ENCODE measurements at regions not wholly inside any gene's neighbourhood (a gene's known extent, or its start where the extent isn't known, plus 50 kb on each side); places are given as distances from the start of the nearest gene placed in this dataset.

- no peaks in the 10 kb centered on the region for H3K27me3 Mint-ChIP-seq
- no peak overlapping the region for H3K4me3 Mint-ChIP-seq
- H3K4me1 Mint-ChIP-seq = peaks cover 4% of the 10 kb centered on the region
- peak; percentile 24 for DNase-seq
- intact Hi-C loops (cut with micrococcal nuclease) = no loop called here
- no peaks in the 10 kb centered on the region for H3K9me3 Mint-ChIP-seq
- no peaks in the 10 kb centered on the region for H3K36me3 Mint-ChIP-seq (ENCODE audit: low read depth)
- no peak overlapping the region for H3K27ac Mint-ChIP-seq
These were observed 482.6 kb downstream of the RPS24 start for GRCh38 chr10:78516236-78516635.

DNA sequence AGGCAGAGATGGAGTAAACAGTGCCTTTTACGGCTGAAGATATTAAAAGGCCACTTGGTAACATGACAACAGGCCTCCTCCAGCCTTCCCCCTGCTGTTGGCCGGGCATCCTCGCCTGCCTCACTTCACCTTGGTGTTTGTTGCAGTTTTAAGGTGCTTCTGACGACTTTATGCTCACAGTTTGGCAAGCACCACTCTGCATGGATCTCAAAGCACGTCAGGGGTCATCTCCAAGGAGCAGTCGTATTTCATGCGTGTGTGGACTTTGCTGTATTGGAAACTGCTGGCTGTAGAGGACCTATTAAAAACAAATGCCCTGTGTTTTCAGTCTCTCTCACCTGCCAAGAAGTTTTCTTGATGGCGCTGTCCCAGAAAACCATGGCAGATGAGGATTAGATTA is 483.1 kb downstream of the RPS24 start:
- intact Hi-C loops (cut with micrococcal nuclease) = no loop called here
- H3K4me1 Mint-ChIP-seq = peaks cover 4% of the 10 kb centered on the region
- H3K27me3 Mint-ChIP-seq = no peaks in the 10 kb centered on the region
- H3K36me3 Mint-ChIP-seq (ENCODE audit: low read depth) = no peaks in the 10 kb centered on the region
- no peak overlapping the region for H3K27ac Mint-ChIP-seq
- H3K4me3 Mint-ChIP-seq = no peak overlapping the region
- peak; percentile 25 for DNase-seq
- H3K9me3 Mint-ChIP-seq = no peaks in the 10 kb centered on the region

- Mint-ChIP-seq H3K9me3 (no peaks in the 10 kb centered on the region), H3K4me3 (no peak overlapping the region), H3K36me3 (ENCODE audit: low read depth) (no peaks in the 10 kb centered on the region)
These were observed 484.6 kb downstream of the RPS24 start for GRCh38 chr10:78518224-78518623.

DNA sequence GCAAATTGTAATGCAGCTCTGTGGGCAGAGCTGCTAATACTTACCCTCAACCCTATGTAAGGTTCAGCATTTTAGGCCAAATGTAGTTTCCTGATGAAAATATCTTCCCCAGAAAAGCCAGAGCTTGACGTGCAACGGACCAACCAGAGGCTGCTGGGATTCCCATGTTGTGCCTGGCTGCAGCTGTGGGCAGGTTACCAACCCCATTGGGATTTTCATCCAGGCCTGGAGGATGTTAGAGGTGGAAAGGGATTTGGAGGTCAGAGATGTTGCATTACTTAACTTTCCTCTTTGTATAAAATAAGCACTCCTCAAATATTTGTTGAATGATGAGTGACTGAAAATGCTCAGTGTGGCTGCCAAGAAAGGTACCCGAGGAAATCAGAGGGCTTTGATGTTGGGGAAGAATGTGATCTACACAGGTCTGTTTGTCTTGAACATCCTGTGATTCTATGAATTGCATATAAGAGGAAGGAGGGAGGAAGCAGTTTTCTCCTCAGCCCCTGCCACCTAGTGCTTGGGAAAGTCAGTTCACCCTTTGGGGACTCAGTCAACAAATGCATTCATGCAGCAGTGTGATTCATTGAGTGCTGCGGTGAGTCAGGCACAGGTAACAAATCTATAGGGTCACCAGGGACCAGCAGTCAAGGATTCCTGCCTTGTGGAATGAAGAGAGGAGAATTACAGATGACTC is 487.2 kb downstream of the RPS24 start:
- H3K27ac Mint-ChIP-seq = no peak overlapping the region
- H3K36me3 Mint-ChIP-seq (ENCODE audit: low read depth) = no peaks in the 10 kb centered on the region
- H3K9me3 Mint-ChIP-seq = no peaks in the 10 kb centered on the region
- no peaks in the 10 kb centered on the region for H3K27me3 Mint-ChIP-seq
- intact Hi-C loops (cut with micrococcal nuclease) = no loop called here
- H3K4me1 Mint-ChIP-seq = peaks cover 6% of the 10 kb centered on the region
- H3K4me3 Mint-ChIP-seq = no peak overlapping the region
- DNase-seq = peak; percentile 67

More at GRCh38 chr10:78518224-78518623, 484.6 kb downstream of the RPS24 start:
- DNase-seq = no peak
- no peak overlapping the region for H3K27ac Mint-ChIP-seq
- H3K4me1 Mint-ChIP-seq = peaks cover 4% of the 10 kb centered on the region
- intact Hi-C loops (cut with micrococcal nuclease) = no loop called here
- H3K27me3 Mint-ChIP-seq = no peaks in the 10 kb centered on the region

GRCh38 chr10:78523453-78523852 is 489.8 kb downstream of the RPS24 start:
- peaks cover 6% of the 10 kb centered on the region for H3K4me1 Mint-ChIP-seq
- H3K4me3 Mint-ChIP-seq = no peak overlapping the region
- DNase-seq = no peak
- H3K27ac Mint-ChIP-seq = no peak overlapping the region
- H3K9me3 Mint-ChIP-seq = no peaks in the 10 kb centered on the region
- H3K27me3 Mint-ChIP-seq = no peaks in the 10 kb centered on the region
- intact Hi-C loops (cut with micrococcal nuclease) = no loop called here
- no peaks in the 10 kb centered on the region for H3K36me3 Mint-ChIP-seq (ENCODE audit: low read depth)

- H3K27ac Mint-ChIP-seq = no peak overlapping the region
These were observed 490.7 kb downstream of the RPS24 start for GRCh38 chr10:78524342-78524741.

DNA sequence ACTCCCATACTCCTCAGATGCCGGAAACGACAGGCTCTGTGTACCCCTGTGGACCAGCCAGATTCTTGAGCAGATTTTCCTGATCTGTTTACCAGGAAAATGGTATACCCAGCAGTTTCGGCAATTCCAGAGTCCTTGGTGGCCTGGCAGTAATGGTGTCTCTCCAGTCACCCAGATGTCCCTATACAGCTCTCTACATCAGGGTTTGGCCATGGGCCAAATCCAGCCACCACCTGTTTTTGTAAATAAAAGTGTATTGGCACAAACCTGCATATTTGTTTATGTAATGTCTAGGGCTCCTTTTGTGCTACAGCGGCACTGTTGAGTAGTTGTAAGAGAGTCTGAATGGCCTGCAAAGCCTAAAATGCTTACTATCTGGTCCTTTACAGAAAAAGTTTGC is 491.3 kb downstream of the RPS24 start:
- no peak for DNase-seq

More at GRCh38 chr10:78524342-78524741, 490.7 kb downstream of the RPS24 start:
- Mint-ChIP-seq H3K27me3 (no peaks in the 10 kb centered on the region), H3K36me3 (ENCODE audit: low read depth) (no peaks in the 10 kb centered on the region), H3K9me3 (no peaks in the 10 kb centered on the region), H3K4me3 (no peak overlapping the region), H3K4me1 (peaks cover 6% of the 10 kb centered on the region)
- DNase-seq = no peak
- intact Hi-C loops (cut with micrococcal nuclease) = no loop called here

DNA sequence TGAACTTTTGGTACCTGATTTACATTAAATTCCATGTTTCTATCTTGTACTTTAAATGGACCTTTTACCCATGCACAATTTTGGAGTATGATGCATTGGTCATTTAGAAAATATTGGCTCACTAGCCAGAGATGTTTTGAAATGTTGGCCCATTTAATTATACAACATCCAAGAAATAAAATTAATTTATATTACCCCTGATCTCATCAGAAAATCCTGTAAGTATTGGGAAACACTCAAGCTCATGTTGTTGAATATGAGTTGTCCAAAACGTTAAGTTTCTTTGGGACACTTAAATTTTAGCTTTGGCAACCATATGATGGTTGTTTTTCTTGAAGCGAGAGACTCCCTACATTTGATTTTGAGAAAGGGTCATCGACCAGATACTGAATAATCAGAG is 492.7 kb downstream of the RPS24 start:
- DNase-seq = no peak
- intact Hi-C loops (cut with micrococcal nuclease) = no loop called here
- Mint-ChIP-seq H3K4me3 (no peak overlapping the region), H3K27me3 (no peaks in the 10 kb centered on the region), H3K4me1 (peaks cover 2% of the 10 kb centered on the region), H3K9me3 (no peaks in the 10 kb centered on the region), H3K27ac (no peak overlapping the region), H3K36me3 (ENCODE audit: low read depth) (no peaks in the 10 kb centered on the region)

More for the DNA sequence above, 491.3 kb downstream of the RPS24 start:
- intact Hi-C loops (cut with micrococcal nuclease) = no loop called here
- Mint-ChIP-seq H3K27me3 (no peaks in the 10 kb centered on the region), H3K4me3 (no peak overlapping the region), H3K27ac (no peak overlapping the region), H3K36me3 (ENCODE audit: low read depth) (no peaks in the 10 kb centered on the region), H3K4me1 (peaks cover 6% of the 10 kb centered on the region), H3K9me3 (no peaks in the 10 kb centered on the region)

DNA sequence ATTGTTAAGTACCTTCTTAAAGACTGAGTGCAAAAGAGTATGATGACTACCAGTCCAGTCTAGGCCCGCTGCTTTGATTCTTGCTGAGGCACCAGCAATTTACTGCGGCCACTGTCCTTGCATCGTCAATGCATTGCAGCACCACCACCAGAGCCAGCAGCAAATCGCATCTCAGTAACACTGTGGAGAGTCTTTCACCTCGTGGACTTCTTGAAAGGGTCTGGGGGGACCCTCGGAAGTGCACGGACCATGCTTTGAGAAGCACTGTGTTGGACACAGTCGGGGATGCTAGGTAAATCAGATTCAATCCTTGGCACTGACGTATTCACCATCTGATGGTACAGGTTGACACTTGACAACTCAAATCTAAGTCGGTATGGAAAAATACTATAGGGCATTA is 493.6 kb downstream of the RPS24 start:
- H3K9me3 Mint-ChIP-seq = no peaks in the 10 kb centered on the region
- H3K4me1 Mint-ChIP-seq = peaks cover 2% of the 10 kb centered on the region
- intact Hi-C loops (cut with micrococcal nuclease) = no loop called here
- no peaks in the 10 kb centered on the region for H3K27me3 Mint-ChIP-seq
- no peak for DNase-seq
- no peak overlapping the region for H3K27ac Mint-ChIP-seq
- H3K36me3 Mint-ChIP-seq (ENCODE audit: low read depth) = no peaks in the 10 kb centered on the region
- H3K4me3 Mint-ChIP-seq = no peak overlapping the region

DNA sequence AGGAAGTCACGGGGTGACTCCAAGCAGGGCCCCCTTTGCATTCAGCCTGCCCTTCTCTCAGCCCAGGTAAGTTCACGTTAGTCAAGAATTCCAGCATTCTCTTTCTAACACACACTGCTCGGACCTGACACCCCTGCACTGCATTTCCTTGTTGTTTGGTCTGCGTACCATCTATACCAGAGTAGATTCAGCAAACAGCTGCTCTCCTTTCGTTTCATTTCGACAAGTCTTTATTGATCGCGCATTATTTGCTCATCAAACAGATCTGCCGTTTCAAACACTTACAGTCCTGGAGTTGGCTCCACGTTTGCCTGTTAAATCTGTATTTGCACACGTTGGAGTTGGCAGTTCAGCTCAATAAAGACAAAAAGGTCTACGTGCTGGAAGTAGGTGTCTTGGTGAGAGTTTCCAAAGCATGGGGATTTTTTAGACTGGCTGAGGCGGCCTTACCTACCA is 495.1 kb downstream of the RPS24 start:
- Mint-ChIP-seq H3K9me3 (no peaks in the 10 kb centered on the region), H3K27ac (no peak overlapping the region), H3K36me3 (ENCODE audit: low read depth) (no peaks in the 10 kb centered on the region), H3K4me1 (peaks cover 9% of the 10 kb centered on the region), H3K4me3 (no peak overlapping the region), H3K27me3 (no peaks in the 10 kb centered on the region)
- intact Hi-C loops (cut with micrococcal nuclease) = no loop called here
- DNase-seq = no peak

DNA sequence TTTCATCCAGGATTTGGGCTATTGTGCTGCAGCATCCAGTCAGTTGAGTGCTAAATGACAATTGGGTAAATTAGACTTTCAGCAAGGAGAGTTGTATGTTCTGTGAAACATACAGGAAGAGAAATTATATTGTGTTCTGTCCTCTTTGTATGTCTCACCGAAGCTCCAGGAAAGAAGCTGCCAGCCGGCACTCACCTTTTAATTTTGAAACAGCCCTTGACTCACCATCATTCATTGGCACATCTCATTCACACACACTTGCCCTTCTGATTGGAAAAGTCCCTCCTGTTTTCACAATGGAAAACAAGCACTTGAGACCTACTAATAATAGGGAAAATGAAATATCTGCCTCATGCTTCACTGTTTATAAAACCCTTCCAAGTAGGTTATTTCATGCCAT is 495.6 kb downstream of the RPS24 start:
- peaks cover 9% of the 10 kb centered on the region for H3K4me1 Mint-ChIP-seq
- H3K36me3 Mint-ChIP-seq (ENCODE audit: low read depth) = no peaks in the 10 kb centered on the region
- intact Hi-C loops (cut with micrococcal nuclease) = no loop called here
- no peak for DNase-seq
- H3K9me3 Mint-ChIP-seq = no peaks in the 10 kb centered on the region
- H3K27me3 Mint-ChIP-seq = no peaks in the 10 kb centered on the region
- no peak overlapping the region for H3K27ac Mint-ChIP-seq
- no peak overlapping the region for H3K4me3 Mint-ChIP-seq

GRCh38 chr10:78531088-78531487 is 497.4 kb downstream of the RPS24 start:
- no peaks in the 10 kb centered on the region for H3K27me3 Mint-ChIP-seq
- no peaks in the 10 kb centered on the region for H3K9me3 Mint-ChIP-seq
- no peaks in the 10 kb centered on the region for H3K36me3 Mint-ChIP-seq (ENCODE audit: low read depth)
- intact Hi-C loops (cut with micrococcal nuclease) = no loop called here
- H3K27ac Mint-ChIP-seq = no peak overlapping the region
- DNase-seq = no peak
- no peak overlapping the region for H3K4me3 Mint-ChIP-seq
- H3K4me1 Mint-ChIP-seq = peaks cover 9% of the 10 kb centered on the region

GRCh38 chr10:78532480-78533042 is 498.9 kb downstream of the RPS24 start:
- intact Hi-C loops (cut with micrococcal nuclease) = no loop called here
- Mint-ChIP-seq H3K9me3 (no peaks in the 10 kb centered on the region), H3K27ac (peak overlapping the region; percentile 79), H3K36me3 (ENCODE audit: low read depth) (no peaks in the 10 kb centered on the region), H3K27me3 (no peaks in the 10 kb centered on the region), H3K4me1 (peaks cover 9% of the 10 kb centered on the region), H3K4me3 (no peak overlapping the region)
- DNase-seq = no peak

GRCh38 chr10:78533098-78533497 is 499.4 kb downstream of the RPS24 start:
- intact Hi-C loops (cut with micrococcal nuclease) = no loop called here
- Mint-ChIP-seq H3K9me3 (no peaks in the 10 kb centered on the region), H3K27me3 (no peaks in the 10 kb centered on the region), H3K27ac (peak overlapping the region; percentile 79), H3K4me3 (no peak overlapping the region), H3K36me3 (ENCODE audit: low read depth) (no peaks in the 10 kb centered on the region), H3K4me1 (peaks cover 9% of the 10 kb centered on the region)
- no peak for DNase-seq

GRCh38 chr10:78533776-78534175 is 500.1 kb downstream of the RPS24 start:
- no peak for DNase-seq
- intact Hi-C loops (cut with micrococcal nuclease) = no loop called here
- no peaks in the 10 kb centered on the region for H3K27me3 Mint-ChIP-seq
- peaks cover 9% of the 10 kb centered on the region for H3K4me1 Mint-ChIP-seq
- H3K9me3 Mint-ChIP-seq = no peaks in the 10 kb centered on the region
- no peaks in the 10 kb centered on the region for H3K36me3 Mint-ChIP-seq (ENCODE audit: low read depth)
- H3K4me3 Mint-ChIP-seq = no peak overlapping the region
- H3K27ac Mint-ChIP-seq = no peak overlapping the region

Measured in activated CD4-positive, alpha-beta T cell treated with anti-CD3 and anti-CD28 coated beads, Interleukin-2, amount 10 ng/mL, durations not matched to agents 24 days and 14 days (primary cell).